Nephron (organoid): ENCODE measurements at regions not wholly inside any gene's neighbourhood (a gene's known extent, or its start where the extent isn't known, plus 50 kb on each side); places are given as distances from the start of the nearest gene placed in this dataset.
"Not testable (repeated sequence)": the region's sequence is repeated elsewhere in the genome, so short reads cannot be mapped to it uniquely, and the experiment has no call there.

Experiments
- H3K27ac Mint-ChIP-seq, 3 experiments: 2 replicates each; pipeline ENCODE4 v1.8.0; 2020; ENCODE audit warnings: mixed read lengths in 3 of 3, mild to moderate bottlenecking in 2 of 3, moderate library complexity in 1 of 3
- H3K27me3 Mint-ChIP-seq: 2 replicates; pipeline ENCODE4 v1.8.0; 2021; ENCODE audit warnings: low read depth, mild to moderate bottlenecking, moderate library complexity, mixed read lengths
- H3K36me3 Mint-ChIP-seq: 2 replicates; pipeline ENCODE4 v1.8.0; 2020; ENCODE audit warnings: low read depth, mixed read lengths
- H3K4me1 Mint-ChIP-seq: 2 replicates; pipeline ENCODE4 v1.8.0; 2020; ENCODE audit warnings: mixed read lengths
- H3K4me3 Mint-ChIP-seq, 3 experiments: 2 replicates each; pipeline ENCODE4 v1.8.0; 2020; ENCODE audit warnings: mild to moderate bottlenecking in 3 of 3, mixed read lengths in 3 of 3, moderate library complexity in 2 of 3
- H3K9me3 Mint-ChIP-seq: 2 replicates; pipeline ENCODE4 v1.8.0; 2020; ENCODE audit warnings: mixed read lengths
- TF ChIP-seq, protein P1 (sequence below), 3 experiments: fragments of 200-600 bp; sonication (generic); IDR thresholded peaks; one replicate each; pipeline ENCODE4 v1.5.0; 2021; ENCODE audit warnings: antibody characterized with exemption in 3 of 3; ENCODE audit not compliant: unreplicated experiment in 3 of 3

DNA sequence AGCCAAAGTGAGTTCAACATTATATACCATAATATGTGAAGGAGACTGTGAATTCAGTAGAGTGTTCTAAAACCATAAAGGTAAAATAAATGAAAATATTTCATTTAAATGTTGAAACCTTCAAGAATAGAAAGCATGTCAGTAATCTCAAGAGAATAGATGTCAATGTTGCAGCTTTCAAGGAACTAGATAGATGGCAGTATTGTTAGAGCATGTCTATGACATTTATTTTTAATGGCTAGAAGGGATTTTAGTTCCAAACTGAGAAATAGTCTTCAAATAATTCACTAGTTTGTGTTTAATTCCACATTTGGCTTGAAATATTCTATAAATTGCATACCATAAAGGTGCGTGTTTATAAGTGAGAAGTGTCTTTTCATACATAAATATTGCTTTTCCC, 326.5 kb downstream of the FLRT2 start:
- no peak overlapping the region for H3K27ac Mint-ChIP-seq
- H3K27me3 Mint-ChIP-seq, result no peaks in the 10 kb centered on the region
- H3K4me1 Mint-ChIP-seq, result peaks cover 11% of the 10 kb centered on the region
- TF ChIP-seq, protein P1, sequence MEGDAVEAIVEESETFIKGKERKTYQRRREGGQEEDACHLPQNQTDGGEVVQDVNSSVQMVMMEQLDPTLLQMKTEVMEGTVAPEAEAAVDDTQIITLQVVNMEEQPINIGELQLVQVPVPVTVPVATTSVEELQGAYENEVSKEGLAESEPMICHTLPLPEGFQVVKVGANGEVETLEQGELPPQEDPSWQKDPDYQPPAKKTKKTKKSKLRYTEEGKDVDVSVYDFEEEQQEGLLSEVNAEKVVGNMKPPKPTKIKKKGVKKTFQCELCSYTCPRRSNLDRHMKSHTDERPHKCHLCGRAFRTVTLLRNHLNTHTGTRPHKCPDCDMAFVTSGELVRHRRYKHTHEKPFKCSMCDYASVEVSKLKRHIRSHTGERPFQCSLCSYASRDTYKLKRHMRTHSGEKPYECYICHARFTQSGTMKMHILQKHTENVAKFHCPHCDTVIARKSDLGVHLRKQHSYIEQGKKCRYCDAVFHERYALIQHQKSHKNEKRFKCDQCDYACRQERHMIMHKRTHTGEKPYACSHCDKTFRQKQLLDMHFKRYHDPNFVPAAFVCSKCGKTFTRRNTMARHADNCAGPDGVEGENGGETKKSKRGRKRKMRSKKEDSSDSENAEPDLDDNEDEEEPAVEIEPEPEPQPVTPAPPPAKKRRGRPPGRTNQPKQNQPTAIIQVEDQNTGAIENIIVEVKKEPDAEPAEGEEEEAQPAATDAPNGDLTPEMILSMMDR (IDR thresholded peaks at IDR 0.05; ENCODE audit: unreplicated experiment in 3 of 3), result peak in 2 of 3 experiments; percentile 23 to 24
- peaks cover 2% of the 10 kb centered on the region for H3K9me3 Mint-ChIP-seq
- H3K36me3 Mint-ChIP-seq, result no peaks in the 10 kb centered on the region
- no peak overlapping the region for H3K4me3 Mint-ChIP-seq

DNA sequence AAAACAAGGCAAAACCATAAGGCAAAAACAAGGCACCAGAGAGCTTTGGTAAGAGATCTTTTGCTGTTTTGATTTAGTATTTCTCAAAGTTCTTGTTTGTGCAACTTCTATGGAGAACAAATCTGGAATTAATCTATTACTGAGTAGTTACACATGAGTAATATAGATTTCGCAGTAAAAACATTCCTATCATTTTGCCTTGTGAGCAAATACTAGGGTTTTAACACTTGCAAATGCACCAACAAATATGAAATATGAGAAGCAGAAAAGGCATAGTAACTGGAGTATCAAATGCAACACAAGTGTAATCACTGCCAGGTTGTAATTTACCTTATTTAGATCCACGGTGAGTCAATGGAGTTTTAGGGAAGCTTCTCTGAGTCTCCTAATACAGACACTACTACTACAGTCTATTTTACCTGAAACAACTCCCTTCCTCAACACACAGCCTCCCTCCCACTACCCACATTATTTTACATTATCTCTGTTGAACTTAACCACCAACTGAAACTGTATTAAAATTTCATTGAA, 324.1 kb downstream of the FLRT2 start:
- no peaks in the 10 kb centered on the region for H3K36me3 Mint-ChIP-seq
- peak overlapping the region in 2 of 3 experiments; percentile 9 to 32 for H3K27ac Mint-ChIP-seq
- H3K27me3 Mint-ChIP-seq, result no peaks in the 10 kb centered on the region
- peaks cover 2% of the 10 kb centered on the region for H3K9me3 Mint-ChIP-seq
- peaks cover 11% of the 10 kb centered on the region for H3K4me1 Mint-ChIP-seq
- TF ChIP-seq, protein P1 (IDR thresholded peaks at IDR 0.05; ENCODE audit: unreplicated experiment in 3 of 3), result no peak
- H3K4me3 Mint-ChIP-seq, result no peak overlapping the region

DNA sequence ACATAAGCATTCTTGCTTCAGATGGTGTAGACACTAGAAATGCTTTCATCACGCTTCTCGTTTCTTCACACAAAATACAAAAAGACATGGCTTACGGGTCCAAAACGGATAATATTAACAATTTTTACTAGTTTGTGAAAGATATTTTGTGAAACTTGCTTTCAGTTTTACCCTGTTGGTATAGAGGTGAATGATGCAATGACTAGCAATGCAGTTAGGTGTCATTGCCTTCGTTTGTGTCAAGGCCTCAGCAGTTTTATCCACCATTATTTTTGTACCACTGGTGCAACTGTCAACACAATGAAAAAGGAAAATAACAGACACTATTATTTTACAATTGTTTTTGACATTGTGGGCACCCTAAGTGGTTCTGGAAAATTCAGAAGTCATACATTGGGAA, 323.0 kb downstream of the FLRT2 start:
- no peak overlapping the region for H3K27ac Mint-ChIP-seq
- H3K4me1 Mint-ChIP-seq, result peaks cover 11% of the 10 kb centered on the region

DNA sequence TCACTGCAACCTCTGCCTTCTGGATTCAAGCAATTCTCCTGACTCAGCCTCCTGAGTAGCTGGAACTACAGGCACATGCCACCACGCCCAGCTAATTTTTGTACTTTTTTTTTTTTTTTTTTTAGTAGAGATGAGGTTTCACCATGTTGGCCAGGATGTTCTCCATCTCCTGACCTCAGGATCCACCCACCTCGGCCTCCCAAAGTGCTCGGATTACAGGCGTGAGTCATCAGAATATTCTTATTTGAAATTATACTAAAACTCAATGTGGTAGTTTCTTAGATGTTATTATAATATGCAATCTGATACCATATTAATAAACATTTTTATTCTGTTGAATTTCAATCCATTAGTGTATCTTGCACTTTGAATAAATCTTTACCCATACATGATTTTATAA, 322.2 kb downstream of the FLRT2 start:
- not testable (repeated sequence) for H3K36me3 Mint-ChIP-seq, H3K9me3 Mint-ChIP-seq, H3K4me3 Mint-ChIP-seq, H3K27ac Mint-ChIP-seq, H3K27me3 Mint-ChIP-seq
- peaks cover 11% of the 10 kb centered on the region for H3K4me1 Mint-ChIP-seq

More for the DNA sequence above, 323.0 kb downstream of the FLRT2 start:
- H3K27me3 Mint-ChIP-seq, result no peaks in the 10 kb centered on the region
- no peaks in the 10 kb centered on the region for H3K36me3 Mint-ChIP-seq
- no peaks in the 10 kb centered on the region for H3K9me3 Mint-ChIP-seq
- H3K4me3 Mint-ChIP-seq, result no peak overlapping the region
- TF ChIP-seq, protein P1 (IDR thresholded peaks at IDR 0.05; ENCODE audit: unreplicated experiment in 3 of 3), result no peak

DNA sequence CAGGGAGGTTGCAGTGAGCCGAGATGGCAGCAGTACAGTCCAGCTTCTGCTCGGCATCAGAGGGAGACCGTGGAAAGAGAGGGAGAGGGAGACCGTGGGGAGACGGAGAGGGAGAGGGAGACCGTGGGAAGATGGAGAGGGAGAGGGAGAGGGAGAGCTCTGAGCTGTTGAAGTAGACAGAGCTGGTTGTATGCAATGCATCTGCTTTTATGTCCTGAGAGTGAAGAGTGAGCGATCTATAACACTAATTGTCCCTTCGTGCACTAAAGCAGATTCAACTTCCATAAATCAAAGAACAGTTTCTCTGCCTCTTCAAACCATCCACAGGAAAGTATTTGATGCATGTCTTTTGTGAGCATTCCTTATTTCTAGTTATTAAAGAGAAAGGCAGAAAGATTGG, 300.6 kb downstream of the FLRT2 start:
- H3K36me3 Mint-ChIP-seq, H3K27me3 Mint-ChIP-seq, H3K4me1 Mint-ChIP-seq, H3K4me3 Mint-ChIP-seq, H3K9me3 Mint-ChIP-seq: not testable (repeated sequence)
- peak overlapping the region in 1 of 3 experiments; percentile 27 for H3K27ac Mint-ChIP-seq

DNA sequence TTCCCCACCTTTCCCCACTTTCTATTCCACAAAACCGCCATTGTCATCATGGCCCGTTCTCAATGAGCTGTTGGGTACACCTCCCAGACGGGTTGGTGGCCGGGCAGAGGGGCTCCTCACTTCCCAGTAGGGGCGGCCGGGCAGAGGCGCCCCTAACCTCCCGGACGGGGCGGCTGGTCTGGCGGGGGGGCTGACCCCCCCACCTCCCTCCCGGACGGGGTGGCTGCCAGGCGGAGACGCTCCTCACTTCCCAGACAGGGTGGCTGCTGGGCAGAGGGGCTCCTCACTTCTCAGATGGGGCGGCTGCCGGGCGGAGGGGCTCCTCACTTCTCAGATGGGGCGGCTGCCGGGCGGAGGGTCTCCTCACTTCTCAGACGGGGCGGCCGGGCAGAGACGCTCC, 299.7 kb downstream of the FLRT2 start:
- not testable (repeated sequence) for H3K27ac Mint-ChIP-seq, H3K36me3 Mint-ChIP-seq, H3K4me1 Mint-ChIP-seq, H3K4me3 Mint-ChIP-seq, H3K9me3 Mint-ChIP-seq, H3K27me3 Mint-ChIP-seq

DNA sequence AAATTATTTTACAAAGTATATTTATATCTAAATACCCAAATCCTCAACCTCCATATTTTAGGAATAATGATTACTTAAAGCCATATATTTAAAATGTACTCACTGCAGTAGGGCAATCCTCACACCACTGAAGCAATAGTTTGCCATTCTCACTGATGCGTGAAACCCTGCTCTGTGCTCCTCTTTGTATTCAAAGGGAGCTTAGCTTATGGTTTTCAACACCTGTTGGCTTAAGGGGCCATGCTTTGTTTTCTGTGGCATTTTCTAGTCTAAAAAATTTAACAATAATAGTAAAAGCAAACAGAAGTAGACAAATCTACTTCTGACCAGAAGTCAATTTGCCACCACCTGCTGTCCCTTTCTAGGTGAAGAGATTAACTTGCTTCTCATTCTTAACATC, 294.6 kb downstream of the FLRT2 start:
- TF ChIP-seq, protein P1 (IDR thresholded peaks at IDR 0.05; ENCODE audit: unreplicated experiment in 3 of 3), result no peak
- Mint-ChIP-seq H3K4me1 (no peaks in the 10 kb centered on the region), H3K9me3 (no peaks in the 10 kb centered on the region), H3K4me3 (no peak overlapping the region), H3K27ac (no peak overlapping the region), H3K36me3 (no peaks in the 10 kb centered on the region), H3K27me3 (no peaks in the 10 kb centered on the region)
